ENCODE measurements at regions not wholly inside any gene's neighbourhood (a gene's known extent, or its start where the extent isn't known, plus 50 kb on each side); places are given as distances from the start of the nearest gene placed in this dataset.

- H3K27ac ChIP-seq: no peak overlapping the region
- no peak overlapping the region for H3K4me3 ChIP-seq
- WGBS: 33% methylated on average over 3 of the region's 3 CpGs
- H3K9me3 ChIP-seq: no peaks in the 10 kb centered on the region
- H3K27me3 ChIP-seq: peaks cover 6% of the 10 kb centered on the region
- no peak for TF ChIP-seq POLR2A (IDR thresholded peaks at IDR 0.05)
- TF ChIP-seq POLR2AphosphoS5 (IDR thresholded peaks at IDR 0.05): no peak
- TF ChIP-seq, protein P1, sequence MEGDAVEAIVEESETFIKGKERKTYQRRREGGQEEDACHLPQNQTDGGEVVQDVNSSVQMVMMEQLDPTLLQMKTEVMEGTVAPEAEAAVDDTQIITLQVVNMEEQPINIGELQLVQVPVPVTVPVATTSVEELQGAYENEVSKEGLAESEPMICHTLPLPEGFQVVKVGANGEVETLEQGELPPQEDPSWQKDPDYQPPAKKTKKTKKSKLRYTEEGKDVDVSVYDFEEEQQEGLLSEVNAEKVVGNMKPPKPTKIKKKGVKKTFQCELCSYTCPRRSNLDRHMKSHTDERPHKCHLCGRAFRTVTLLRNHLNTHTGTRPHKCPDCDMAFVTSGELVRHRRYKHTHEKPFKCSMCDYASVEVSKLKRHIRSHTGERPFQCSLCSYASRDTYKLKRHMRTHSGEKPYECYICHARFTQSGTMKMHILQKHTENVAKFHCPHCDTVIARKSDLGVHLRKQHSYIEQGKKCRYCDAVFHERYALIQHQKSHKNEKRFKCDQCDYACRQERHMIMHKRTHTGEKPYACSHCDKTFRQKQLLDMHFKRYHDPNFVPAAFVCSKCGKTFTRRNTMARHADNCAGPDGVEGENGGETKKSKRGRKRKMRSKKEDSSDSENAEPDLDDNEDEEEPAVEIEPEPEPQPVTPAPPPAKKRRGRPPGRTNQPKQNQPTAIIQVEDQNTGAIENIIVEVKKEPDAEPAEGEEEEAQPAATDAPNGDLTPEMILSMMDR (IDR thresholded peaks at IDR 0.05): no peak
- TF ChIP-seq EP300 (IDR thresholded peaks at IDR 0.05): no peak
- H3K36me3 ChIP-seq: no peaks in the 10 kb centered on the region
- no peak for DNase-seq (ENCODE audit: low spot score in 2 of 2)
- peaks cover 8% of the 10 kb centered on the region for H3K4me1 ChIP-seq
These were observed 56.1 kb downstream of the MRPL57 start for GRCh38 chr13:21232599-21232998.

- 55% methylated on average over 3 of the region's 3 CpGs for WGBS
- no peak for DNase-seq (ENCODE audit: low spot score in 2 of 2)
- H3K4me1 ChIP-seq: peaks cover 8% of the 10 kb centered on the region
- H3K9me3 ChIP-seq: no peaks in the 10 kb centered on the region
- TF ChIP-seq EP300 (IDR thresholded peaks at IDR 0.05) (no peak), POLR2AphosphoS5 (IDR thresholded peaks at IDR 0.05) (no peak), POLR2A (IDR thresholded peaks at IDR 0.05) (no peak)
- TF ChIP-seq, protein P1 (IDR thresholded peaks at IDR 0.05): no peak
- no peak overlapping the region for H3K27ac ChIP-seq
- H3K4me3 ChIP-seq: no peak overlapping the region
- H3K27me3 ChIP-seq: peaks cover 6% of the 10 kb centered on the region
- H3K36me3 ChIP-seq: no peaks in the 10 kb centered on the region
These were observed 56.6 kb downstream of the MRPL57 start for GRCh38 chr13:21233086-21233485.

DNA sequence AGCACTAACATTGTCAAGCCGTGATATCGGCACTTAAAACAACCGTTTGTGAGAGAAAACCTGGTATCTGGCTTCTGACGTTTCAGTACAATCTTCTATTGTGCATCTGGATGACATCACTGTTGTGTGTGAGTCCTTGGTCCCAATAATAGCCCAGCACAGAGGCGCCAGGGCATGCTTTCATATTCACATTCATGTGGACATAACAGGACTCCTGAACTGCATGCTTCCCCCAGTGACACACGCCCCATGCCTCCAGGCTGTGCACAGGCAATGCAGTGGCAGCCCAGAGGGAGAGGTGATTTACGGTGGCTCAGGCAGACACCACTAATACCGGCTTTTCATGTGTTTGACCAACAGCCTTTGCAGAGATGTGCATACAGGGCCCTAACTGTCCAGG, 58.1 kb downstream of the MRPL57 start:
- Histone ChIP-seq H3K27ac (no peak overlapping the region), H3K9me3 (no peaks in the 10 kb centered on the region), H3K27me3 (peaks cover 6% of the 10 kb centered on the region), H3K4me3 (no peak overlapping the region), H3K36me3 (no peaks in the 10 kb centered on the region), H3K4me1 (peaks cover 8% of the 10 kb centered on the region)
- no peak for DNase-seq (ENCODE audit: low spot score in 2 of 2)
- 24% methylated on average over 6 of the region's 8 CpGs for WGBS
- TF ChIP-seq EP300 (IDR thresholded peaks at IDR 0.05) (no peak), POLR2A (IDR thresholded peaks at IDR 0.05) (no peak), POLR2AphosphoS5 (IDR thresholded peaks at IDR 0.05) (no peak)
- TF ChIP-seq, protein P1 (IDR thresholded peaks at IDR 0.05): no peak

DNA sequence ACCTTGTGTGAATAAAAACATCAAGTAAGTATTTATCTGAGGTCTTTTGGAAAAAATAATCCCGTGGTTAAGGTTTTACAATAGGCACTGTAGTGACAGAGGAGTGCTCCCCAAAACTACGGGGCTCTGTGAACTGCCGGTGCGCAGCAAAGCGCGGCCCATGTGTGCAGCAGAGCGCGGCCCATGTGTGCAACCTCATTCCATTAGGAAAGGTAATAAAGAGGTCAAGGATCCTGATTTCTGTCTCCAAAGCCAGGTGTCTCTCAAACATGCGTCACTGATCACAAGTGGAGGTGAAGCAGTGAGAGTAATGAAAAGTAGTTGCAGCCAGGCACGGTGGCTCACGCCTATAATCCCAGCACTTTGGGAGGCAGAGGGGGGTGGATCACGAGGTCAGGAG, 58.7 kb downstream of the MRPL57 start:
- no peak for TF ChIP-seq EP300 (IDR thresholded peaks at IDR 0.05)
- no peak for TF ChIP-seq POLR2A (IDR thresholded peaks at IDR 0.05)
- TF ChIP-seq, protein P1 (IDR thresholded peaks at IDR 0.05): no peak
- TF ChIP-seq POLR2AphosphoS5 (IDR thresholded peaks at IDR 0.05): no peak
- no peaks in the 10 kb centered on the region for H3K36me3 ChIP-seq
- H3K27ac ChIP-seq: no peak overlapping the region
- H3K27me3 ChIP-seq: peaks cover 6% of the 10 kb centered on the region
- H3K9me3 ChIP-seq: no peaks in the 10 kb centered on the region
- 70% methylated on average over 12 of the region's 12 CpGs for WGBS
- DNase-seq (ENCODE audit: low spot score in 2 of 2): no peak
- H3K4me1 ChIP-seq: peaks cover 8% of the 10 kb centered on the region
- no peak overlapping the region for H3K4me3 ChIP-seq

GRCh38 chr13:21237081-21237480, 60.6 kb downstream of the MRPL57 start:
- H3K27ac ChIP-seq: no peak overlapping the region
- WGBS: 81% methylated on average over 6 of the region's 9 CpGs
- H3K4me1 ChIP-seq: peaks cover 8% of the 10 kb centered on the region
- no peak for TF ChIP-seq POLR2AphosphoS5 (IDR thresholded peaks at IDR 0.05)
- TF ChIP-seq POLR2A (IDR thresholded peaks at IDR 0.05): no peak
- TF ChIP-seq EP300 (IDR thresholded peaks at IDR 0.05): no peak
- TF ChIP-seq, protein P1 (IDR thresholded peaks at IDR 0.05): no peak
- no peaks in the 10 kb centered on the region for H3K9me3 ChIP-seq
- no peak overlapping the region for H3K4me3 ChIP-seq
- DNase-seq (ENCODE audit: low spot score in 2 of 2): no peak
- no peaks in the 10 kb centered on the region for H3K36me3 ChIP-seq
- H3K27me3 ChIP-seq: peaks cover 6% of the 10 kb centered on the region
